K562 (cell line): ENCODE measurements at regions not wholly inside any gene's neighbourhood (a gene's known extent, or its start where the extent isn't known, plus 50 kb on each side); places are given as distances from the start of the nearest gene placed in this dataset.

Source experiments
- ATAC-seq: fragments of 200-7000 bp; cut with Tn5 transposase; 3 replicates; pipeline ENCODE4 v1.9.1; 2020; ENCODE audit warnings: moderate library complexity
- BruUV-seq: library from RNA; stranded (reverse); fragments of 400-500 nt; replicated peaks from 2 replicates; lab custom pipeline; 2021; lab: Mats Ljungman, UMichigan
- CTCF ChIA-PET: fragments of 300-600 bp; formaldehyde crosslinking; extraction: SDS; loops from one replicate; lab custom pipeline; 2021; ENCODE audit warnings: low intra/inter-chr PET ratio; lab: Yijun Ruan, JAX
- POLR2A ChIA-PET: fragments of 300-600, 350-650 bp; sonication (Branson Sonifier 250); formaldehyde crosslinking; extraction: SDS; loops from one replicate; lab custom pipeline; 2021; ENCODE audit warnings: antibody characterized with exemption, inconsistent platforms; lab: Yijun Ruan, JAX
- DNase-seq, 4 experiments: peaks; one replicate each; pipeline versions ENCODE4 v3.0.0 to v3.0.0-alpha.2; 2011 to 2018; ENCODE audit warnings: low spot score in 3 of 4, mixed read lengths in 3 of 4; ENCODE audit errors: extremely low read depth in 1 of 4
- FAIRE-seq: peaks from 2 replicates; lab custom pipeline; 2011; peaks lifted over from hg19 to GRCh38; lab: Jason Lieb, UNC
- H2AFZ ChIP-seq: 2 replicates; pipeline ENCODE4 v1.6.0; 2011; ENCODE audit warnings: low read depth, low read length, control low read depth, inconsistent platforms
- H3K27ac ChIP-seq: fragments of 200-600 bp; 3 replicates; pipeline ENCODE4 v1.8.0; 2011; ENCODE audit warnings: low read depth, mild to moderate bottlenecking, control low read depth, inconsistent platforms, low read length, moderate library complexity, mixed read lengths; ENCODE audit errors: extremely low read depth
- H3K27me3 ChIP-seq, 2 experiments: fragments of 300-600 bp in 1 of 2; 2 replicates in 1 of 2; 3 replicates in 1 of 2; pipeline versions ENCODE4 v1.6.0 to v1.8.0; 2011; ENCODE audit warnings: inconsistent platforms in 2 of 2, low read length in 2 of 2, mild to moderate bottlenecking in 1 of 2, mixed read lengths in 1 of 2, moderate library complexity in 1 of 2; ENCODE audit not compliant: control insufficient read depth in 2 of 2, insufficient read depth in 2 of 2
- H3K36me3 ChIP-seq: fragments of 300-600 bp; 3 replicates; pipeline ENCODE4 v1.8.0; 2011; ENCODE audit warnings: mild to moderate bottlenecking, low read length, inconsistent platforms; ENCODE audit not compliant: control insufficient read depth, insufficient read depth
- H3K4me1 ChIP-seq, 2 experiments: fragments of 200-600 bp in 1 of 2; replicated peaks in 1 of 2; 2 replicates in 1 of 2; 3 replicates in 1 of 2; pipeline versions ENCODE4 v1.5.1 to v1.8.0; 2011; ENCODE audit warnings: inconsistent platforms in 2 of 2, low read length in 2 of 2, mild to moderate bottlenecking in 1 of 2, mixed read lengths in 1 of 2, moderate library complexity in 1 of 2; ENCODE audit not compliant: control insufficient read depth in 2 of 2, insufficient read depth in 2 of 2
- H3K4me2 ChIP-seq: 2 replicates; pipeline ENCODE4 v1.6.1; 2011; ENCODE audit warnings: low read length, control low read depth, inconsistent platforms, mixed read lengths; ENCODE audit not compliant: insufficient read depth
- H3K4me3 ChIP-seq: fragments of 200-600 bp; sonication (generic), shearing (Covaris generic); 2 replicates; pipeline ENCODE4 v1.5.1; 2016; ENCODE audit warnings: control low read depth, inconsistent platforms
- H3K79me2 ChIP-seq: fragments of 200-600 bp; 3 replicates; pipeline ENCODE4 v1.8.0; 2011; ENCODE audit warnings: low read length, inconsistent platforms; ENCODE audit not compliant: control insufficient read depth, insufficient read depth
- H3K9ac ChIP-seq, 2 experiments: 2 replicates each; pipeline versions ENCODE4 v1.6.0 to v1.6.1; 2011; ENCODE audit warnings: low read depth in 2 of 2, low read length in 2 of 2, control low read depth in 1 of 2, inconsistent platforms in 1 of 2, mild to moderate bottlenecking in 1 of 2, mixed read lengths in 1 of 2; ENCODE audit not compliant: insufficient read depth in 1 of 2
- H3K9me1 ChIP-seq: one replicate; pipeline ENCODE4 v1.6.0; 2011; ENCODE audit warnings: inconsistent platforms, mild to moderate bottlenecking, low read length, moderate library complexity; ENCODE audit not compliant: control insufficient read depth, insufficient read depth
- H3K9me3 ChIP-seq: replicated peaks from 2 replicates; pipeline ENCODE4 v1.5.1; 2011; ENCODE audit warnings: low read depth, low read length, inconsistent platforms; ENCODE audit not compliant: control insufficient read depth, insufficient read depth
- H4K20me1 ChIP-seq: replicated peaks from 2 replicates; pipeline ENCODE4 v1.6.1; 2011; ENCODE audit warnings: low read length, inconsistent platforms, mixed read lengths; ENCODE audit not compliant: control insufficient read depth, insufficient read depth
- BCLAF1 ChIP-seq, 2 experiments: fragments of 450-650 bp in 1 of 2; IDR thresholded peaks; 2 replicates each; pipeline ENCODE4 v1.6.1; 2011 to 2017; ENCODE audit warnings: low read depth in 2 of 2, antibody characterized with exemption in 1 of 2, borderline replicate concordance in 1 of 2, low read length in 1 of 2, mild to moderate bottlenecking in 1 of 2, mixed read lengths in 1 of 2; ENCODE audit not compliant: control insufficient read depth in 1 of 2
- EP400 ChIP-seq: fragments of 450-650 bp; IDR thresholded peaks from 2 replicates; pipeline ENCODE4 v1.6.1; 2017; ENCODE audit warnings: antibody characterized with exemption, mild to moderate bottlenecking, moderate library complexity
- ESRRB ChIP-seq: fragments of 250-450 bp; sonication (Bioruptor Pico); IDR thresholded peaks from 2 replicates; pipeline ENCODE4 v1.5.0; 2020; ENCODE audit warnings: mild to moderate bottlenecking, moderate library complexity, borderline replicate concordance
- HMGN3 ChIP-seq: IDR thresholded peaks from 2 replicates; pipeline ENCODE4 v1.6.1; 2011; ENCODE audit warnings: borderline replicate concordance, low read depth, mild to moderate bottlenecking, mixed read lengths, low read length; ENCODE audit not compliant: insufficient read length; ENCODE audit errors: extremely low read depth
- SAFB2 ChIP-seq: fragments of 200-400 bp; formaldehyde crosslinking; IDR thresholded peaks from 2 replicates; pipeline ENCODE4 v1.6.1; 2018; ENCODE audit warnings: borderline replicate concordance, low read length, low read depth, moderate library complexity; ENCODE audit not compliant: severe bottlenecking
- ZNF140 ChIP-seq: fragments of 250-450 bp; sonication (Bioruptor Pico); IDR thresholded peaks from 2 replicates; pipeline ENCODE4 v1.8.0; 2021; ENCODE audit warnings: moderate library complexity, mild to moderate bottlenecking, inconsistent platforms
- WGBS: fragments of 100-300 bp; shearing (Covaris generic); methylation state at CpG from one replicate; pipeline ENCODE4 v1.1.6; 2016; ENCODE audit warnings: low coverage, mixed read lengths; ENCODE audit not compliant: insufficient coverage; ENCODE audit errors: missing lambda C conversion rate; 5-methylcytosine and 5-hydroxymethylcytosine counted together
- in situ Hi-C: fragments of 300-500 bp; cut with MboI; formaldehyde crosslinking; loops from 4 replicates; pipeline ENCODE4 v1.15.0; 2018; ENCODE audit warnings: inconsistent platforms, mixed read lengths
- intact Hi-C: fragments of 100-400 bp; cut with micrococcal nuclease; formaldehyde crosslinking; loops from 2 replicates; pipeline ENCODE4 v1.14.2; 2022
- TF ChIP-seq, protein P1 (sequence below): fragments of 450-650 bp; formaldehyde crosslinking; IDR thresholded peaks from 2 replicates; pipeline ENCODE4 v1.4.0; 2020; ENCODE audit warnings: mild to moderate bottlenecking, moderate library complexity

- intact Hi-C loops = no loop called here
- Histone ChIP-seq H3K4me3 (no peak overlapping the region), H3K79me2 (no peaks in the 10 kb centered on the region), H3K27me3 (no peaks in the 10 kb centered on the region; a peak in 1 of 5 replicates), H2AFZ (no peak overlapping the region), H3K9me3 (no peaks in the 10 kb centered on the region), H3K27ac (no peak overlapping the region), H3K4me1 (no peaks in the 10 kb centered on the region), H3K9ac (no peak overlapping the region), H3K36me3 (no peaks in the 10 kb centered on the region), H3K4me2 (no peak overlapping the region), H3K9me1 (no peaks in the 10 kb centered on the region), H4K20me1 (no peaks in the 10 kb centered on the region)
- CTCF ChIA-PET = interaction anchor here (0.6 kb wide), 1 partner anchor 198 kb away, joined by 4 read pairs; no protein-coding TSS in a partner anchor
- POLR2A ChIA-PET = no interaction called here
- no peak for FAIRE-seq
- in situ Hi-C loops = no loop called here
- no peak for TF ChIP-seq ZNF140 (CRISPR knock-in tag)
- no peak for TF ChIP-seq EP400
- ATAC-seq = no peak
- 0% methylated on average over 5 of the region's 5 CpGs for WGBS
- DNase-seq = no peak
- BruUV-seq = no TSS peak
Measured at GRCh38 chr10:62959553-62959952, 143.4 kb upstream of the EGR2 start.

DNA sequence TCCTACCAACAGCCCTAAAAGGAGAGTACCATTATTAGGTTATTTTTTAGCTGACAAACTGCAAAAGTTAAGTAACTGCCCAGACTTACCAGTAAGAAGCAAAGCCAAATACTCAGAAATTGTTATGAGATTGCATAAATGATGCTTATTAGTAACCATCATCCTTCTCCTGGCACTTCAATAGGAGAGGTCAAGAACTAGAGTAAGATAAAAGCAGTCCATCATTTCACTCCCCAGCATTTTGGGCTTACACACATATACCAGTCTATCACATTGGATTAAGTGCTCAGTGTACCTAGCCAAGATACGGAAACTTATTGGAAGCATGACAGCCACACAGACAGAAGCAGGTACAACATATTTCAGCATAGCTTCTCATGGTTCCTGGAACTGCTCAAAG, 142.8 kb upstream of the EGR2 start:
- no peak for DNase-seq
- H3K4me2 ChIP-seq = no peak overlapping the region
- H4K20me1 ChIP-seq = no peaks in the 10 kb centered on the region
- no peak overlapping the region for H3K27ac ChIP-seq
- H3K4me1 ChIP-seq = no peaks in the 10 kb centered on the region
- ChIA-PET CTCF (no interaction called here), POLR2A (no interaction called here)
- 0% methylated on average over 1 of the region's 1 CpG for WGBS
- no peak overlapping the region for H2AFZ ChIP-seq
- H3K9me1 ChIP-seq = no peaks in the 10 kb centered on the region
- no peaks in the 10 kb centered on the region; a peak in 1 of 5 replicates for H3K27me3 ChIP-seq
- no peak overlapping the region for H3K9ac ChIP-seq
- H3K4me3 ChIP-seq = no peak overlapping the region
- H3K36me3 ChIP-seq = no peaks in the 10 kb centered on the region
- intact Hi-C loops = no loop called here
- H3K9me3 ChIP-seq = no peaks in the 10 kb centered on the region
- in situ Hi-C loops = no loop called here
- no TSS peak for BruUV-seq
- H3K79me2 ChIP-seq = no peaks in the 10 kb centered on the region
- FAIRE-seq = no peak
- ATAC-seq = no peak
- TF ChIP-seq ESRRB = no peak
- TF ChIP-seq HMGN3 = no peak
- no peak for TF ChIP-seq SAFB2
- TF ChIP-seq BCLAF1 (IDR thresholded peaks at IDR 0.05; ENCODE audit: borderline replicate concordance in 1 of 2, control insufficient read depth in 1 of 2, low read depth in 2 of 2, low read length in 1 of 2) = no peak
- TF ChIP-seq, protein P1, sequence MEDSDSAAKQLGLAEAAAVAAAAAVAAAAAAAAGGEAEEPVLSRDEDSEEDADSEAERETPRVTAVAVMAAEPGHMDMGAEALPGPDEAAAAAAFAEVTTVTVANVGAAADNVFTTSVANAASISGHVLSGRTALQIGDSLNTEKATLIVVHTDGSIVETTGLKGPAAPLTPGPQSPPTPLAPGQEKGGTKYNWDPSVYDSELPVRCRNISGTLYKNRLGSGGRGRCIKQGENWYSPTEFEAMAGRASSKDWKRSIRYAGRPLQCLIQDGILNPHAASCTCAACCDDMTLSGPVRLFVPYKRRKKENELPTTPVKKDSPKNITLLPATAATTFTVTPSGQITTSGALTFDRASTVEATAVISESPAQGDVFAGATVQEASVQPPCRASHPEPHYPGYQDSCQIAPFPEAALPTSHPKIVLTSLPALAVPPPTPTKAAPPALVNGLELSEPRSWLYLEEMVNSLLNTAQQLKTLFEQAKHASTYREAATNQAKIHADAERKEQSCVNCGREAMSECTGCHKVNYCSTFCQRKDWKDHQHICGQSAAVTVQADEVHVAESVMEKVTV (CRISPR knock-in tag) = no peak
